Body of pancreas (tissue), 4 donors: ENCODE measurements at regions not wholly inside any gene's neighbourhood (a gene's known extent, or its start where the extent isn't known, plus 50 kb on each side); places are given as distances from the start of the nearest gene placed in this dataset.

Experiments used
- CTCF ChIP-seq, 7 experiments: fragments of 450-650 bp in 4 of 7; fragments of 200-600 bp in 3 of 7; sonication (generic) in 3 of 7; IDR thresholded peaks; one replicate each; pipeline ENCODE4 v1.5.1; 2016 to 2019; ENCODE audit warnings: antibody characterized with exemption in 7 of 7
- POLR2A ChIP-seq, 3 donors: fragments of 450-650 bp; IDR thresholded peaks; one replicate each; pipeline ENCODE4 v1.6.1; 2016; ENCODE audit warnings: antibody characterized with exemption in 3 of 3, mild to moderate bottlenecking in 2 of 3

GRCh38 chr9:1748407-1748806 lies 266.7 kb upstream of the SMARCA2 start:
- no peak for TF ChIP-seq CTCF (IDR thresholded peaks at IDR 0.05)
- TF ChIP-seq POLR2A (IDR thresholded peaks at IDR 0.05): no peak
